IMR-90 (cell line): ENCODE measurements at regions not wholly inside any gene's neighbourhood (a gene's known extent, or its start where the extent isn't known, plus 50 kb on each side); places are given as distances from the start of the nearest gene placed in this dataset.

Experiments
- ATAC-seq: fragments of 200-7000 bp; cut with Tn5 transposase; 2 replicates; pipeline ENCODE4 v1.9.1; 2020; ENCODE audit warnings: low read depth, mild to moderate bottlenecking, moderate library complexity
- BruUV-seq: library from RNA; stranded (reverse); fragments of 400-500 nt; replicated peaks from 2 replicates; lab custom pipeline; 2021; lab: Mats Ljungman, UMichigan
- CTCF ChIA-PET: fragments of 300-600 bp; formaldehyde crosslinking; extraction: SDS; loops from one replicate; lab custom pipeline; 2021; ENCODE audit warnings: antibody characterized with exemption; lab: Yijun Ruan, JAX
- POLR2A ChIA-PET: fragments of 300-600 bp; sonication (Branson Sonifier 250); formaldehyde crosslinking; loops from one replicate; lab custom pipeline; 2022; ENCODE audit warnings: antibody characterized with exemption; ENCODE audit not compliant: unreplicated experiment; lab: Charles Lee
- DNase-seq: peaks from one replicate; pipeline ENCODE4 v3.0.0; 2013
- H2AFZ ChIP-seq: replicated peaks from 2 replicates; pipeline ENCODE3; 2013; ENCODE audit warnings: low read length, mild to moderate bottlenecking; ENCODE audit not compliant: poor library complexity
- H2AK5ac ChIP-seq: 2 replicates; pipeline ENCODE4 v1.6.1; 2013; ENCODE audit warnings: low read depth, low read length, inconsistent platforms
- H2AK9ac ChIP-seq: replicated peaks from 2 replicates; pipeline ENCODE3; 2013; ENCODE audit warnings: mild to moderate bottlenecking, low read depth, low read length, moderate library complexity; ENCODE audit not compliant: poor library complexity
- H2BK120ac ChIP-seq: 2 replicates; pipeline ENCODE4 v1.6.1; 2013; ENCODE audit warnings: low read depth, low read length, inconsistent platforms
- H2BK15ac ChIP-seq: 3 replicates; pipeline ENCODE4 v1.6.1; 2013; ENCODE audit warnings: low read depth, low read length, inconsistent platforms
- H2BK20ac ChIP-seq: 2 replicates; pipeline ENCODE4 v1.6.1; 2013; ENCODE audit warnings: low read depth, mild to moderate bottlenecking, inconsistent platforms, low read length, moderate library complexity
- H2BK5ac ChIP-seq: 2 replicates; pipeline ENCODE4 v1.6.1; 2013; ENCODE audit warnings: mild to moderate bottlenecking, low read depth, low read length, inconsistent platforms; ENCODE audit not compliant: poor library complexity, severe bottlenecking
- H3K14ac ChIP-seq: replicated peaks from 2 replicates; pipeline ENCODE4 v1.6.1; 2013; ENCODE audit warnings: low read depth, low read length, inconsistent platforms
- H3K18ac ChIP-seq: 2 replicates; pipeline ENCODE4 v1.6.1; 2013; ENCODE audit warnings: low read depth, low read length, control low read depth
- H3K23ac ChIP-seq: 2 replicates; pipeline ENCODE4 v1.6.1; 2013; ENCODE audit warnings: low read depth, low read length, inconsistent platforms
- H3K27ac ChIP-seq: 2 replicates; pipeline ENCODE4 v1.5.1; 2013; ENCODE audit warnings: mild to moderate bottlenecking, control low read depth, low read length; ENCODE audit not compliant: insufficient read depth
- H3K27me3 ChIP-seq: 2 replicates; pipeline ENCODE4 v1.6.1; 2013; ENCODE audit warnings: low read length; ENCODE audit not compliant: control insufficient read depth, insufficient read depth
- H3K36me3 ChIP-seq: 2 replicates; pipeline ENCODE4 v1.6.1; 2013; ENCODE audit warnings: low read length, mixed read lengths; ENCODE audit not compliant: control insufficient read depth, insufficient read depth
- H3K4ac ChIP-seq: 2 replicates; pipeline ENCODE4 v1.6.1; 2013; ENCODE audit warnings: low read depth, low read length, inconsistent platforms
- H3K4me1 ChIP-seq: 2 replicates; pipeline ENCODE4 v1.6.1; 2013; ENCODE audit warnings: low read length, mixed read lengths; ENCODE audit not compliant: control insufficient read depth, insufficient read depth
- H3K4me2 ChIP-seq: 2 replicates; pipeline ENCODE4 v1.6.1; 2013; ENCODE audit warnings: low read depth, mild to moderate bottlenecking, control low read depth, low read length, moderate library complexity
- H3K4me3 ChIP-seq: 2 replicates; pipeline ENCODE4 v1.5.1; 2013; ENCODE audit warnings: low read depth, mild to moderate bottlenecking, control low read depth, low read length, moderate library complexity; ENCODE audit not compliant: insufficient read depth
- H3K56ac ChIP-seq: 2 replicates; pipeline ENCODE4 v1.6.1; 2013; ENCODE audit warnings: low read length, inconsistent platforms; ENCODE audit not compliant: insufficient read depth; ENCODE audit errors: extremely low read depth
- H3K79me1 ChIP-seq, 2 experiments: 2 replicates each; pipeline ENCODE4 v1.6.1; 2013; ENCODE audit warnings: low read length in 2 of 2, inconsistent platforms in 1 of 2, low read depth in 1 of 2
- H3K9ac ChIP-seq: 2 replicates; pipeline ENCODE4 v1.6.1; 2013; ENCODE audit warnings: low read depth, low read length, control low read depth
- H3K9me1 ChIP-seq: 2 replicates; pipeline ENCODE4 v1.6.1; 2013; ENCODE audit warnings: low read length, inconsistent platforms; ENCODE audit not compliant: insufficient read depth
- H3K9me3 ChIP-seq: 2 replicates; pipeline ENCODE4 v1.6.1; 2013; ENCODE audit warnings: low read length; ENCODE audit not compliant: control insufficient read depth, insufficient read depth
- H4K20me1 ChIP-seq: 2 replicates; pipeline ENCODE4 v1.6.1; 2013; ENCODE audit warnings: low read length, inconsistent platforms; ENCODE audit not compliant: insufficient read depth
- H4K5ac ChIP-seq: 2 replicates; pipeline ENCODE4 v1.6.1; 2013; ENCODE audit warnings: mild to moderate bottlenecking, low read depth, low read length, control low read depth
- H4K8ac ChIP-seq, 2 experiments: 2 replicates each; pipeline ENCODE4 v1.6.1; 2013; ENCODE audit warnings: low read depth in 2 of 2, low read length in 2 of 2, control low read depth in 1 of 2, inconsistent platforms in 1 of 2
- H4K91ac ChIP-seq: 2 replicates; pipeline ENCODE4 v1.6.1; 2013; ENCODE audit warnings: low read depth, low read length, inconsistent platforms; ENCODE audit not compliant: insufficient read depth
- BHLHE40 ChIP-seq: fragments of 150-350 bp; IDR thresholded peaks from 2 replicates; pipeline ENCODE4 v1.6.1; 2016; ENCODE audit warnings: mild to moderate bottlenecking, low read depth, low read length
- CEBPB ChIP-seq: IDR thresholded peaks from 2 replicates; pipeline ENCODE4 v1.6.1; 2012; ENCODE audit warnings: low read depth, low read length, improper control_type of control experiment
- MAZ ChIP-seq: IDR thresholded peaks from 2 replicates; pipeline ENCODE4 v1.6.1; 2012; ENCODE audit warnings: low read depth, mild to moderate bottlenecking, low read length, improper control_type of control experiment, moderate library complexity, borderline replicate concordance
- NFE2L2 ChIP-seq: fragments of 150-350 bp; IDR thresholded peaks from 2 replicates; pipeline ENCODE4 v1.6.1; 2016; ENCODE audit warnings: low read depth, mild to moderate bottlenecking, low read length
- POLR2A ChIP-seq: IDR thresholded peaks from 2 replicates; pipeline ENCODE4 v1.6.1; 2012; ENCODE audit warnings: mild to moderate bottlenecking, low read depth, low read length
- RAD21 ChIP-seq: IDR thresholded peaks from 2 replicates; pipeline ENCODE4 v1.6.1; 2012; ENCODE audit warnings: low read length, improper control_type of control experiment
- RFX5 ChIP-seq: IDR thresholded peaks from 2 replicates; pipeline ENCODE4 v1.8.0; 2012; ENCODE audit warnings: low read depth, mild to moderate bottlenecking, low read length, moderate library complexity
- SMC3 ChIP-seq: fragments of 150-350 bp; IDR thresholded peaks from 2 replicates; pipeline ENCODE4 v1.6.1; 2016; ENCODE audit warnings: low read depth, mild to moderate bottlenecking, antibody characterized with exemption, low read length, moderate library complexity
- WGBS, 2 experiments: methylation state at CpG; one replicate each; pipeline versions ENCODE4 v1.1.5 to v1.1.7; 2013; ENCODE audit warnings: missing lambda C conversion rate in 2 of 2; ENCODE audit not compliant: insufficient read length in 1 of 2; ENCODE audit errors: extremely low coverage in 2 of 2; 5-methylcytosine and 5-hydroxymethylcytosine counted together
- dilution Hi-C: fragments of 300-500 bp; cut with HindIII; formaldehyde crosslinking; loops from one replicate; pipeline ENCODE4 v1.14.3; 2018; ENCODE audit warnings: low sequenced_read_pairs; ENCODE audit not compliant: unreplicated experiment
- in situ Hi-C: fragments of 300-500 bp; cut with MboI; formaldehyde crosslinking; loops from 3 replicates; pipeline ENCODE4 v1.14.3; 2019; ENCODE audit warnings: low sequenced_read_pairs, inconsistent platforms, mixed read lengths
- intact Hi-C: fragments of 100-400 bp; cut with micrococcal nuclease; formaldehyde crosslinking; loops from 2 replicates; pipeline ENCODE4 v1.10.0; 2022

GRCh38 chr5:39608024-39608423 is 183.2 kb upstream of the DAB2 start:
- H3K4me1 ChIP-seq, result no peaks in the 10 kb centered on the region
- no peak overlapping the region for H3K9ac ChIP-seq
- no peak overlapping the region for H3K14ac ChIP-seq
- no peaks in the 10 kb centered on the region for H3K9me3 ChIP-seq
- no peak overlapping the region for H4K5ac ChIP-seq
- no peak overlapping the region for H4K91ac ChIP-seq
- ChIA-PET CTCF (no interaction called here), POLR2A (no interaction called here)
- no peak overlapping the region for H3K23ac ChIP-seq
- ATAC-seq, result no peak
- H2BK5ac ChIP-seq, result no peak overlapping the region
- H3K4me3 ChIP-seq, result no peak overlapping the region
- DNase-seq, result no peak
- no peak overlapping the region for H2BK120ac ChIP-seq
- WGBS, 2 experiments, result 100% methylated on average over 1 of the region's 5 CpGs
- H4K8ac ChIP-seq, result no peak overlapping the region
- H3K4ac ChIP-seq, result no peak overlapping the region
- H4K20me1 ChIP-seq, result no peaks in the 10 kb centered on the region
- H2AK9ac ChIP-seq, result no peak overlapping the region
- H2BK20ac ChIP-seq, result no peak overlapping the region
- no peaks in the 10 kb centered on the region for H3K79me1 ChIP-seq
- H3K27ac ChIP-seq, result no peak overlapping the region
- no peak overlapping the region for H3K56ac ChIP-seq
- no peaks in the 10 kb centered on the region for H3K27me3 ChIP-seq
- H3K18ac ChIP-seq, result no peak overlapping the region
- no TSS peak for BruUV-seq
- H3K4me2 ChIP-seq, result no peak overlapping the region
- no peak overlapping the region for H2BK15ac ChIP-seq
- TF ChIP-seq MAZ (no peak), BHLHE40 (no peak), NFE2L2 (no peak), RAD21 (no peak), SMC3 (no peak), POLR2A (no peak), RFX5 (no peak), CEBPB (peak; percentile 94)
- in situ Hi-C loops, result no loop called here
- intact Hi-C loops, result no loop called here
- dilution Hi-C loops, result no loop called here
- H2AFZ ChIP-seq, result no peak overlapping the region
- H2AK5ac ChIP-seq, result no peak overlapping the region
- no peaks in the 10 kb centered on the region for H3K9me1 ChIP-seq
- H3K36me3 ChIP-seq, result no peaks in the 10 kb centered on the region
